ENCODE measurements at regions not wholly inside any gene's neighbourhood (a gene's known extent, or its start where the extent isn't known, plus 50 kb on each side); places are given as distances from the start of the nearest gene placed in this dataset.
"Not testable (repeated sequence)": the region's sequence is repeated elsewhere in the genome, so short reads cannot be mapped to it uniquely, and the experiment has no call there.

GRCh38 chr10:9582803-9583202, 1434.9 kb upstream of the CELF2 start:
- not testable (repeated sequence) for TF ChIP-seq POLR2A, POLR2AphosphoS5 (IDR thresholded peaks at IDR 0.05)
